HG03045 (cell line): ENCODE measurements at regions not wholly inside any gene's neighbourhood (a gene's known extent, or its start where the extent isn't known, plus 50 kb on each side); places are given as distances from the start of the nearest gene placed in this dataset.
"Not testable (repeated sequence)": the region's sequence is repeated elsewhere in the genome, so short reads cannot be mapped to it uniquely, and the experiment has no call there.

Experiments
- ATAC-seq: cut with Tn5 transposase; IDR thresholded peaks from one replicate; pipeline ENCODE4 v1.9.1; 2021; ENCODE audit warnings: mild to moderate bottlenecking, moderate library complexity; ENCODE audit not compliant: unreplicated experiment

DNA sequence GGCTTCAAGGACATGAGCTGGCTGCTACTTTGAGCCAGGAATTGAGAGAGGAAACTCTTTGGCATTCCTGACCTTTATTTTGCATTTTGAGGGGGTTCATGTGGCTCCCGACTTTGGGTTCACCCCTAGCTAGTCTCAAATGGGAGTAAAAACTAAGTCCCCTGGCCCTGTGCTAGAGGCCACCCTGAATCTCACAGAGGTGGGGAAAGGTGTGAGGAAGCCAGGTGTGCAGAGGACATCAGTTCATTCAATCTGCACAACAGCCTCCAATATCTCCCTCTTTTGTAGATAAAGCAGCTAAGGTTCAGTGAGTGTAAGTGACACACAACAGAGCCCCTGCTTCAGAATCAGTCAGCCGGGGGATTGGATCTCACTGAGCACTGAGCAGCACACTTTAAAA, 325.7 kb downstream of the DCDC2C start:
- no peak for ATAC-seq

DNA sequence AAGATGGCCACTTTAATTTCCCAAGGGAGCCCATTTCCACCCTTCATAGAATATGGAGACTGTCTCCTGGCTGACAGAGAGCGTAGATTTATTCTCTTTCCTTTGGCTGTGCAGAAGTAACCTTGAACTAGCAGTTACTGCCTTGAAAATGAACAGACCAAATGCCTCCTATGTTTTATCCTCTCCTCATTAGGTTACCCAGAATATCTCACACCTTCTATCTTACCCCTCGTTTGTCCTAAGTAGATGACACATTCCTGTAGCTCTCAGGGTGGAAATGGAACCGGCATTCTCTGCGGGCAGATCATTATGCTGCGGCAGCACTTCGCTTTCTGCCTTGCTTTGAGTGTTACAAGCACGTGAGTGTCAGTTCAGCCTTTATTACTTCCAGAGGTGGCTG, 336.5 kb downstream of the DCDC2C start:
- no peak for ATAC-seq

DNA sequence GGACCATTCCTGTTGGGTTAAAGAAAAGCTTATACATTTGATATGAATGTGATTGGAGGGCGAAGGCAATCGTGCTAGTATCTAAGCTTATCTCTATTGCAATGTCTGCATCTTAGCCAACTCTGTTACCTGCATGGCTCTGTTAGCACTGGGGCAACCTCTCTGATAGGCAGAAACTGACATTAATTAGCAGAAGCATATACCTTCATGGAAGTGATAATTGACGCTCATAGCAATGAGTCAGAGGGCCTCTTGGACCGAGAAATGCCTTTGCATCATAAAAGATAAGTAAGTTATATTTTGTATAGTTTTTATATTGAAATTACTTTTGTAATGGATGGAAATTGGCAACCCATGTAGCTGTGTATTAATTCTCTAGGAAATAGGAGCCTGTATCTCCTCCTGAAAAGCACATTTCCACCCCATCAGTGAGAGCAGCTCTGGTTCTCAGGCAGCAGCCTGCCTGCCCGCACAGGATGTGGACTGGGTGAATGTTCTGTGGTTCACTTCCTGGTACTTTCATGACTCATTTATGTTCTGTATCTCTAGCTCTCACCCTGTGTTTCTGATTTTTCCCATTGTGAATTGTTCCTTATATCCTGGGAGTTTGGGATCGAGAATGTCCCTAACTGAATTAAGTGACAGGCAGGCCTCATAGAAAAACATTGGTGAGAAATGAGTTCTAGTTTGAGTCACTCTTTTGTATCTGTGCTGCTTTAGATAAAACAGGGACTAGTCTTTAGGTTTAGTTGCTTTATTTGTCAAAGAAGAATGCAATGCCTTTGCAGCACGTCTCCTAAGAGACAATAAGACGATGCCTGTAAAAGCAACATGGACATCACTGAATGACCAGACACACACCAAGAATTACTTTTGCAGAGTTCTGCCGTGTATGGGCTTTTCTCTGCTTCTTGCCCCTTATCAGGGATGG, 344.9 kb downstream of the DCDC2C start:
- no peak for ATAC-seq

DNA sequence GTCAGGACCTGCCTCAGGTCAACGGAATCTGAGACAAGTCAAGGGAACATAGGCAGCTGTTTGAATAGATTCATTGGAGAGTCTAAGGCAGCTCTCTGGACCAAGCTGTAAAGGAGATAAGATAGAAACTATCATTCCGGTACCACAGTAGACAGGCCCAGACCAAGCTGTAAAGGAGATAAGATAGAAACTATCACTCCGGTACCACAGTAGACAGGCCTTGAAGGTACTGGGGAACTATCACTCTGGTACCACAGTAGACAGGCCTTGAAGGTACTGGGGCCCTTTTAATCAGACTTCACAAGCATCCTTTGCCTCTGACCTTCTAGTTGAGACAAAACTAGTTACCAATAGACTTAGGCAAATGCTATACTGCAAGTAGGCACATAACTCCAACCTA, 346.1 kb downstream of the DCDC2C start:
- no peak for ATAC-seq

DNA sequence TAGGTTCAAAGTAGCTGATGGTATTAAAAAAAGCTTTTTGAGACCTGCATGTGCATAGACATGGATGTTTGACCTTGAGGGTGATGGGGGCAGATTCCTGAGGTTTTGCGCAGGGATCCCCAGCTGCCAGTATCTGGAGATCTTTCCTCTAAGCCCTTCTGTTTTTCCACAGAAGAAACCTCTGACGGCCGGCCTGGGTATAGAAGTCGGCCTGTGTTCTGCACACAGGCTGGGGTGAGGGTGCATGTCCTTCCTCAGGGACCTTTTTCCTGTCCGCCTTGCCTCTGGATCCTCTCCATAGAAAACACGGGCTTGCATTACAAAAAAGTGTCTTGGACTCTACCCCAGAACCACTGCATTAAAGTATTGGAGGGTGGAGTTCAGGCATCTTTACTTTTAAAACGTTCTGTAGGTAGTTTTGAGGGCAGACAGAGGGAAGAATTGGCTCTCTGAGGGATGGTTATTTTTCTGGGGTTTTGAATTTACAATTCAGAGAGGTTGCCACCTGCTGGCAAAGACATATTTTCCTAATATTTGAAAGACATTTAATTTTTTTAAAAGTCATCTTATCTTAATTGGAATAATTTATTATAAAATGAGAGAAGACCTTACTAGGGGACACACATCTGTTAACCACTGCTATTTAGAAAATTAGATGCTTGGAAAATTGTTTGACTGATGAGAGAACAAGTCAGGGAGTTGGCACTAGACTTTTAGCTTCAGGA, 350.6 kb downstream of the DCDC2C start:
- ATAC-seq, result no peak

DNA sequence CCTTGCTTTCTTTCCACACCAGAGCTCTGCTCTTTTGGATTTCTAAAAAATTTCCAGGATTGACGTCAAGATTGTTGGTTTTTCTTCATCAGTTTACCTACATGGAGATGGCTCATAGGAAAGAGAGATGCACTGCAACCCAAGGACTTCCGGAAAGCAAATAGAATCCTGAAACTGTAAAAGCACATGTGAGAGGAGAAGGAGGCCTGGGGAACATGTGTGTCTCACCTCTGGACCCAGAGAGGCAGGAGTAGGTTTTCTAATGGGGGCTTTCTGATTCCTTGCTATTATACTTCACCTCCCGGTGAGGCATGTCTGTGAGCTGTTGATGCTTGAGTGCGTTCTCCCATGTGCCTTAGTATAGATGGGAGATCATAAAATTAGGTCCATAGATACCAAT, 362.8 kb downstream of the DCDC2C start:
- no peak for ATAC-seq

DNA sequence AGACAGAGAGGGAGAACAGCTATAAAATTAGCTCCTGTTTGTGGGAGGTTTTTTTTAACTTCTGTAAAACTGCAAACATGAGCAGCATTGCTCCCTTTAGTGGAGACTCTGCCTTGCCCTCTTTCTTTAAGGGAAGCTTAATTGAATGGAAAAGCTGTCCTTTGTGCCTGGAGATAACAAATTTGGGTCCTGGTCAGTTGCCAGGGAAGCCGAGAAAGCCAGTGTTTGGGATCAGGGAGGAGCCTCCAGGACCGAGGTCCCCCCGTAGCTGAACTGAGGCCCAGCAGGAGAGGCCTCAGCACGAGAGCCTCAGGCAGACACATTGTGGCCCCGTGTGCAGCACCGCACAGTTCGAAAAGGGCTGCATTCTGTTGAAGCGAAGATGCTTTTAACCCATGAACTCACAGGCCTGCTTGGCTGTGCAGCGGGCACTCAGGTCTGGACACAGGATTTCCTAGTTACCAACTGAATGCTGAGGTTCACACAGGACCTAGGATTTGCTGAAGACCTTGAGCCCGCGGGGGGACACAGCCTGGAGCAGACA, 369.7 kb downstream of the DCDC2C start:
- no peak for ATAC-seq

DNA sequence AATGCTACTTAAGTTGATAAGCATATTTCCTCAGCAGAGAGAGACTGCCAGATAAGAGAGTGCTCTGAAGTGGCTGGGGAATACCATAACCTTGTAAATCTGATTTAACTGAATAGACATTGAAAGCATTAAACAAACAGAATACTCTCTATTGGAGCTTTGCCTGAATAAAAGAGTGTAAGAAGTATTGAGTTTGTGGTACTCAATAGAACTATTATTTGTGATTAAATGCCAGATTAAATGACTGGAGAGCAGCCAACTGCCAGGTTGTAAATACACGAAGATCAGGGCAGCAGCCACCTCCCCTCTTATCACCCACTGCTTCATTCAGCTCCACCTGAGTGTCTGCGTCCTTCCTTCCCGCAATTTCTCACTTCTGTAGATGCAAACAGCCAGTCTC, 373.6 kb downstream of the DCDC2C start:
- no peak for ATAC-seq

DNA sequence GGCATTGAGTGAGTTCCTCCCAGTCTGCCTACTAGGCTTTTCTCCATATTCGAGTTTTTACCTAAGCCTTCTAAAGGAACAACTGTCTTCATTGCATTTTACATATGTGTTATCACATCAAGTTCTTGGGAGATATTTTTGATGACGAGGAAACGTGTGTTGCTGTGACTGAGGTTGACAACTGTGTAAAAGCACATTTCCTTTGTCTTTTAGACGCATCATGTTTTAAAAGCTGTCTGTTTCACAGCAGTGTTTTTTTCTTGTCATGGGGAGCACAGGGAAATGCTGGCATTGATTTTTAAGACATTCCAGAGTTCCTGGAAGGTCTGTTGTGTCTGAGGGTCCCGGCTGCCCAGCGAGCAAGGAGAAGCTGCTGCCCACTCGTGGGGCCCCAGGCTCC, 381.8 kb downstream of the DCDC2C start:
- ATAC-seq, result no peak

DNA sequence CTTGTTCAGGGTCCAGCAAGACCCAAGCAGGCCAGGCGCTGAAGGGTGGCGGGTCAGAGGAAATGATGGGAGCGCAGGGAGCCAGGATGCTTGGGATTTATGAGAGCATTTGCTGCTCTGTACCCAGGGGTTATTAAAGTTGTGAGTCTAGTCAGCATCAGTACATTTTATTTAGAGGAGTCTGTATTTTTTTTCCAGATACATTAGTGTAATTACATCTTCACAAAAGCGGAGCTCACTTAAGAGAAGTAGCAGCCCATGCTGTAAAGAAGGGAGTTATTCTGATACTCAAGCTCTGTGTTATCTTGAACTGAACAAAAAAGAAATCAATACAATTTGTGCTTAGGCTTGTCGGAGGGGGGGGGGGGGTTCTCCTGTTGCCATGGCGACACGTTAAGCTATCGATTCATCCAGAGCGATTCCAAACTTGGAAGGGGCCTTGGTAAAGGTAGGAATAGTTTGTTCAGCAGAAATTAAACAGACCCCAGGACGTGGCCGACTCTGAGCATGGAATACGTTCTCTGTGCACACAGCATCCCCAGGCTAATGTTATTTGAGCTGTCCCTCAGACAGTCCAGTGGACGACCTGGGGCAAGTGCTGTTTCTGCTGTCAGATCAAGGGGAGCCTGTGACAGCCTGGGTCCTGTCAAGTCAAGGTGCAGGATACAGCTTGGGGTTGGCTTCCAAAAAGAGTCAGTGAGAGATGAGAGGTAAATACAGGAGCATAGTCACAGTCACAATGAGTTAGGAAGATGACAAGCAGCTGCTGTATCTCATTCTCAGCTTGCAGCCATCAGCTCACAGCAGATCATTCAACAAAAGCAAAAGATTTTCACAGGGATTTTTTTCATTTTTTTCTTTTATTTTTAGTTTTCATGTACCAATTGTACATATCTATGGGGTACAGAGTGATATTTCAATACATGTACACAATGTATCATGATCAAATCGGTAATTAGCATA, 387.6 kb downstream of the DCDC2C start:
- ATAC-seq, result no peak

DNA sequence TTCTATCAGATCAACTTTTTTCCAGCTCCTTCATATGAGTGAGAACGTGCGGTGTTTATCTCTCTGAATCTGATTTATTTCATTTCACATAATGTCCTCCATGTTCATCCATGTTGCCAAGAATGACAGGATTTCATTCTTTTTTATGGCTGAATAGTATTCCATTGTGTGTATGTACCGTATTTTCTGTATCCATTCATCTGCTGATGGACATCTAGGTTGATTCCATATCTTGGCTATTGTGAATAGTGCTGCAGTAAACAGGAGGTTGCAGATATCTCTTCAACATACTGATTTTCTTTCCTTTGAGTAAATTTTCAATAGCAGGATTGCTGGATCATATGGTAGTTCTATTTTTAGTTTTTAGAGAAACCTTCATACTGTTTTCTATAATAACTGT, 388.5 kb downstream of the DCDC2C start:
- no peak for ATAC-seq

DNA sequence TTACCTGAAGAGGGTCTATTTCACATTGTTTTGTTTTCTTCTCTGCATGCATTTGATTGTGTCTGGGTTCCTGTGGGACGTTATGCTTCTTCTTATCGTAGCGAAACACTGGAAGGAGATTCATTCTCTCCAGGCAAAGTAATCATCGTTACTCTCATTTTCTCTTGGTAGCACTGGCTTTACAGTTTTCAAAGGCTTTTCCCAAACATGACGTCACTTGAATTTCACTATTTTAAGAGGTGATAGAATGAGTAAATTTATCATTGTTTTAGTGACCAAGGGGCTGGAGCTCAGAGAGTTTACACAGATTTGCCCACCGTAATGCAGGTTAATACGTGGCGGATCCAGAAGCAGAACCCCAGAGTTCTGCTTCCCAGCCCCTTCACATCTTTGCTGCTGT, 391.4 kb downstream of the DCDC2C start:
- ATAC-seq, result no peak

DNA sequence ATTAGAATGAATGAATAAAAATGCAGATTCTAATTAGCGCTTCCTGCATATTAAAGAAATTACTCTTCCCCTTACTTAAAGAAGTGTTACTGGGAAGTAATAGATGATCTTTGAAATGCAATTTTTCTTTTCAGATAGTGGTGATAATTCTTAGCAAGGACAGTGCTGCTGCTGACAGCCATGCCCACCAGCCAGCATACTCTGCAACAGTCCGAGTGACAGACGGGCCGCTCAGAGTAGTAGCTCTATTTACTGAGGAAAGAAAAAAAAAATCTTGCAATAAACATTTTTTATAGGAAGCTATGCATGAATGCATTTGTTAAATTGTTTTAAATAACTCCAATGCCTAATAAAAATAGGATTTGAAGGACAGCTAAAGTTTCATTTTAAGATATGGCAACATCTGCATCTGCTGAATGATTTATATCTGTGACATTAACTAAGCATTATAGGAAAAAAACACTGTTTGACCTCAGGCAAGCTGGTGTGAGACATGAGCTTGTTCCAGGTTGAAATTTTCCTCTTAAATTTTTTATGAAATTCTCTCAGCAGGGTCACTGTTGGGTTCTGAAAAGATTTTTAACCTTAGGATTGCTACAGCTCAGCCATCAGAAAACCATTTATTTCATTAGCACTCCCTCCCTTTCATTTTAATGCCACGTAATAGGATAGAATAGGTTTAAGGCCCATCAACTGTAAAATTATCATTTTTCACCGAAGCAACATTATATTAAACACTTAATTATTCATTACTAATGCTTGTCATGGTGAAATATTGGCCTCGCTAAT, 393.8 kb downstream of the DCDC2C start:
- no peak for ATAC-seq

DNA sequence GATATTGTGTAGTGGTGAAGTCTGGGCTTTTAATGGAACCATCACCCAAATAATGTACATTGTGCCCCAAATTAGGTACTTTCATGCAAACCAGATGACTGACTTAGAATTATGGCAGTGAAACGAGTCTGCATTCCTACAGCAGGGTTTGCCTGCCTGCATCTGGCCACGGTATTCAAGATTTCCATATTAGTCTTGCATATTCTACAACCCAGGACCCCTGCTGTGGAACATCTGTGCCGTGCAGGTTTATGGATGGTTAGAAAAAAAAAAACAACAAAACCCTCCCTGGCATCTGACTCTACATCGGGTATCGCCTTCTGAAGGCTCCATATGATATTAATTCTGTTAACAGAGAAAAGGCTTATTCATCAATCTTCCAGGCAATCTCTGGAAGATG, 394.8 kb downstream of the DCDC2C start:
- ATAC-seq, result no peak

DNA sequence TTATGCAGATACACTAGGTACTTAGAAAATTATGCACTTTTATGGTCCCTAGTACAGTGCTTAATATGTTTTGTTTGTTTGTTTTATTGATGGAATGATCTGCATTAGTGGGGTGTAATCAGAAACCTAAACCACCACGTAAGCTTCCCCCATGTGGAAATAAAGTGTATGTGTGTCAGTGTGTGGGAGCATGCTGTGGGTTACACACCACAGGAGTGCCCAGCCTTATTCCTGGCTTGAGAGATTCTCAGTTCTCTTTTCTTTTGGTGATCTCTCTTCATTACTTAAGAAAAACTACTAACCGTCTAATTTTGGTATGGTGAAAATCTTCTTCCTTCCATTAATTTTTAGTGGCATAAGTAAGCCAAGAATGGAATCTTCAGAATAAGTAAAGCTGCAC, 398.6 kb downstream of the DCDC2C start:
- no peak for ATAC-seq

DNA sequence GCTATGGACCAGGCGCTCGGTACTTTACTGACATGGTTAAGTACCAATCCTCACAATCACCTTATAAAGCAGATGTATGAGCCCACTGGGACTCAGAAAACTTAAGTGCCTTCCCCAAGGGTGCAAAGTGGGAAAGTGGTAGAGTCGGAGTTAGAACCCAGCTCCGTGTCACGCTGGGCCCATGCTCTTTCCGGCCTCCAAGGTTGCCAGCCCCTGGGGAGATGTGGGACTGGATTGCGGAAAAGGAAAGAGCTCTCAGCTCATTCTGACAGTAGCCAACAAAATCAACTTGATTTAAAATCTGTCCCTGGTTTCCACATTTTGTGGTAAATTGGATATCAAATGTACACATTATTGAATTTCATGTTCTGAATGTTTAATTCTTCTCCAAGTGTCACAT, 403.8 kb downstream of the DCDC2C start:
- no peak for ATAC-seq

DNA sequence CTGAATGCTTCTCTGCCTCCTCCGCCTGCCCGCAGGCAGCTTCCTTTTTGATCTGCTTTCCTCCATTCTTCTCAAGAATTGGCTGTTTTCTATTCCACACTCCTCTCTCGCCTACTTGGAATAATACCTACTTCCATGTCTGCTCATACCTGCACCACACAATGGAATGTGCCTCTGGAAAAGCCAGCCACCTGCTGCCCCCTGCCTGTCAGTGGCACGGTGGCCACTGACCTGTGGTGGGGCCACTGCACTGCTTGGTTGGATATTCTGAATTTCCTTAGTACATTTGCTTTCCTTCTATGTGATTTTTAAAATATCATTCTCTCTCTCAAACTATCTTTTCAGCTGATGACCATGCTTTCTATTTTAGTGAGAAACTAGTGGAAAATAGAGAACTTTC, 406.9 kb downstream of the DCDC2C start:
- ATAC-seq, result no peak

DNA sequence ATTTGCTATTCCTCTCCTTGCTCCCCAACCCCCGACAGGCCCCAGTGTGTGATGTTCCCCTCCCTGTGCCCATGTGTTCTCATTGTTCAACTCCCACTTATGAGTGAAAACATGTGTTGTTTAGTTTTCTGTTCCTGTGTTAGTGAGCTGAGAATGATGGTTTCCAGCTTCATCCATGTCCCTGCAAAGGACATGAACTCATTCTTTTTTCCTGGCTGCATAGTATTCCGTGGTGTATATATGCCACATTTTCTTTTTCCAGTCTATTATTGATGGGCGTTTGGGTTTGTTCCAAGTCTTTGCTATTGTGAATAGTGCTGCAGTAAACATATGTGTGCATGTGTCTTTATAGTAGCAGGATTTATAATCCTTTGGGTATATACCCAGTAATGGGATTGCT, 412.1 kb downstream of the DCDC2C start:
- not testable (repeated sequence) for ATAC-seq

DNA sequence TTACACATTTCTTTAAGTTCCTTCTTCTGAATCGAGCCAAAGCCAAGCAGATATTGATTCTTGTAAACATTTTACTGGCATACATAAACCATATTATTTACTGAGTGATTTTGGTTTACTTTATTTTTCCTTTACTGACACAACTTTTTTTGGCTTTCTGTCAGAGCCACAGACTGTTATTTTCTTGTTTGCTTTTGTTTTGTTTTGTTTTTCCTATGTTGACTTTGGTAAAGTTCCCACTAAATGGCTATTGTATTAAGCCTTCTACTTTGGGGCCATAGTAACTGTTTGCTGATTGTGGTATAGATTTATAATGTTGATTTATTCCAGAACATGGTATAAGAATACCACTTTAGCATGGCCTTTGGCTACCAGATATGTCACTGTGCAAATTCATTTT, 419.4 kb downstream of the DCDC2C start:
- no peak for ATAC-seq

DNA sequence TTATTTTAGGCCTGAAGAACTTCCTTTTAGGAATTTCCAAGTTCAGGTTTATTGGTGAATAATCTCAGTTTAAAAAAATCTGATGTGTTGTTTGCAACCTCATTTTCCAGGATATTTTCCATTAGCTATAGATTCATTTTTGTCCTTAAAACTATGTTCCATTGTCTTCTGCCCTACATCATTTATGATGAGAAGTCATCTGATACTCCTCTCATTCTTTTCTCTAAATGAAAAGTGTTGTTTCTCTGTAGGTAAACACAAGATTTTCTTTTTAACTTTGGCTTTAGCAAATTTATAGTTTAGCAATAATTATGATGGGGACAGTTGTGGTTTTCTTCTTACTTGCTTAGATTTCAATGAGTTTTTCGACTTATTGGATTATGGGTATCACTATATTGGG, 427.3 kb downstream of the DCDC2C start:
- ATAC-seq, result no peak
